Testis (tissue), 2 donors: ENCODE measurements at regions not wholly inside any gene's neighbourhood (a gene's known extent, or its start where the extent isn't known, plus 50 kb on each side); places are given as distances from the start of the nearest gene placed in this dataset.

ENCODE experiments used
- DNase-seq: peaks from one replicate; pipeline ENCODE4 v3.0.0-alpha.2; 2019
- H3K27ac ChIP-seq, 2 donors: fragments of 200-600 bp; sonication (generic); one replicate each; pipeline ENCODE4 v1.5.1; 2019
- H3K27me3 ChIP-seq: fragments of 200-600 bp; sonication (generic); one replicate; pipeline ENCODE4 v1.5.1; 2019
- H3K36me3 ChIP-seq: fragments of 200-600 bp; sonication (generic); one replicate; pipeline ENCODE4 v1.5.1; 2017; ENCODE audit warnings: low read depth; ENCODE audit errors: missing control alignments
- H3K4me1 ChIP-seq: fragments of 200-600 bp; sonication (generic); one replicate; pipeline ENCODE4 v1.5.1; 2019
- H3K4me3 ChIP-seq, 2 donors: fragments of 200-600 bp; sonication (generic); one replicate each; pipeline ENCODE4 v1.5.1; 2017 to 2019
- H3K9me3 ChIP-seq: fragments of 200-600 bp; sonication (generic); one replicate; pipeline ENCODE4 v1.5.1; 2017
- POLR2A ChIP-seq: fragments of 450-650 bp; IDR thresholded peaks from one replicate; pipeline ENCODE4 v1.6.1; 2017; ENCODE audit warnings: antibody characterized with exemption, mild to moderate bottlenecking, moderate library complexity
- WGBS, 2 donors: methylation state at CpG; one replicate each; pipeline ENCODE4 v1.1.5; 2018; 5-methylcytosine and 5-hydroxymethylcytosine counted together
- intact Hi-C: fragments of 100-400 bp; cut with DNase I; formaldehyde crosslinking; loops from one replicate; pipeline ENCODE4 v1.15.1; 2023; ENCODE audit warnings: low total_unique reads
- TF ChIP-seq, protein P1 (sequence below), 3 experiments: fragments of 450-650 bp in 2 of 3; fragments of 200-600 bp in 1 of 3; sonication (generic) in 1 of 3; IDR thresholded peaks; one replicate each; pipeline ENCODE4 v1.5.1; 2016 to 2019; ENCODE audit warnings: antibody characterized with exemption in 3 of 3, mild to moderate bottlenecking in 2 of 3, moderate library complexity in 1 of 3

- TF ChIP-seq, protein P1, sequence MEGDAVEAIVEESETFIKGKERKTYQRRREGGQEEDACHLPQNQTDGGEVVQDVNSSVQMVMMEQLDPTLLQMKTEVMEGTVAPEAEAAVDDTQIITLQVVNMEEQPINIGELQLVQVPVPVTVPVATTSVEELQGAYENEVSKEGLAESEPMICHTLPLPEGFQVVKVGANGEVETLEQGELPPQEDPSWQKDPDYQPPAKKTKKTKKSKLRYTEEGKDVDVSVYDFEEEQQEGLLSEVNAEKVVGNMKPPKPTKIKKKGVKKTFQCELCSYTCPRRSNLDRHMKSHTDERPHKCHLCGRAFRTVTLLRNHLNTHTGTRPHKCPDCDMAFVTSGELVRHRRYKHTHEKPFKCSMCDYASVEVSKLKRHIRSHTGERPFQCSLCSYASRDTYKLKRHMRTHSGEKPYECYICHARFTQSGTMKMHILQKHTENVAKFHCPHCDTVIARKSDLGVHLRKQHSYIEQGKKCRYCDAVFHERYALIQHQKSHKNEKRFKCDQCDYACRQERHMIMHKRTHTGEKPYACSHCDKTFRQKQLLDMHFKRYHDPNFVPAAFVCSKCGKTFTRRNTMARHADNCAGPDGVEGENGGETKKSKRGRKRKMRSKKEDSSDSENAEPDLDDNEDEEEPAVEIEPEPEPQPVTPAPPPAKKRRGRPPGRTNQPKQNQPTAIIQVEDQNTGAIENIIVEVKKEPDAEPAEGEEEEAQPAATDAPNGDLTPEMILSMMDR (IDR thresholded peaks at IDR 0.05), result no peak
- no peak for TF ChIP-seq POLR2A
- no peak overlapping the region for H3K4me3 ChIP-seq
- no peaks in the 10 kb centered on the region for H3K36me3 ChIP-seq
- intact Hi-C loops, result no loop called here
- no peaks in the 10 kb centered on the region for H3K4me1 ChIP-seq
- no peak for DNase-seq
- H3K27me3 ChIP-seq, result no peaks in the 10 kb centered on the region
- WGBS, 2 donors, result 88 to 89% methylated on average over 1 of the region's 1 CpG
- no peak overlapping the region for H3K27ac ChIP-seq
- no peaks in the 10 kb centered on the region for H3K9me3 ChIP-seq
Observed at GRCh38 chr1:215487466-215487865, 79.6 kb upstream of the KCTD3 start.

DNA sequence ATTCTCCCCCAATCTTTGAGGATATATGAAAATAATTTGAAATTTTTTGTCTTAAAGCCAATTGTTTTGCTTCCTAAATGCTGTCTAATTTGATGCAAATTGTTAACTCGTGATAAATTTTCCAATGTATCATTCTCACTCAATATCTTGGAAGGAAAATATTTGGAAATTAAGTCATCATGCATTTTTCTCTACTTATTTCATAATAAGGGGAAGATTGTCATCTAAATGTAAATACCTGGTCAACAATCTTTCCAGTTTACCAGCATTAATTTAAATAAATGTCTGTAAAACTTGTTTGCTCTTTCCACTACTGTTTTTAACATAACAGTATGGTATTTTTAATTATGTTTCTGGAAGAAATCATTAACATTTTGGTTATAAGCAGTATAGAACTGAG, 78.3 kb upstream of the KCTD3 start:
- intact Hi-C loops, result no loop called here
- H3K27ac ChIP-seq, result no peak overlapping the region
- H3K36me3 ChIP-seq, result no peaks in the 10 kb centered on the region
- no peak overlapping the region for H3K4me3 ChIP-seq
- WGBS, 2 donors, result 84 to 92% methylated on average over 1 of the region's 1 CpG
- no peaks in the 10 kb centered on the region for H3K27me3 ChIP-seq
- TF ChIP-seq, protein P1 (IDR thresholded peaks at IDR 0.05), result no peak
- no peak for TF ChIP-seq POLR2A
- DNase-seq, result no peak
- H3K9me3 ChIP-seq, result no peaks in the 10 kb centered on the region
- no peaks in the 10 kb centered on the region for H3K4me1 ChIP-seq

GRCh38 chr1:215489771-215490565, 77.1 kb upstream of the KCTD3 start:
- WGBS, 2 donors, result 68 to 78% methylated on average over 3 of the region's 3 CpGs
- no peak for DNase-seq
- Histone ChIP-seq H3K4me3 (no peak overlapping the region), H3K9me3 (no peaks in the 10 kb centered on the region), H3K27ac (no peak overlapping the region), H3K36me3 (no peaks in the 10 kb centered on the region), H3K4me1 (no peaks in the 10 kb centered on the region), H3K27me3 (no peaks in the 10 kb centered on the region)
- TF ChIP-seq, protein P1 (IDR thresholded peaks at IDR 0.05), result no peak
- TF ChIP-seq POLR2A, result no peak
- intact Hi-C loops, result no loop called here

DNA sequence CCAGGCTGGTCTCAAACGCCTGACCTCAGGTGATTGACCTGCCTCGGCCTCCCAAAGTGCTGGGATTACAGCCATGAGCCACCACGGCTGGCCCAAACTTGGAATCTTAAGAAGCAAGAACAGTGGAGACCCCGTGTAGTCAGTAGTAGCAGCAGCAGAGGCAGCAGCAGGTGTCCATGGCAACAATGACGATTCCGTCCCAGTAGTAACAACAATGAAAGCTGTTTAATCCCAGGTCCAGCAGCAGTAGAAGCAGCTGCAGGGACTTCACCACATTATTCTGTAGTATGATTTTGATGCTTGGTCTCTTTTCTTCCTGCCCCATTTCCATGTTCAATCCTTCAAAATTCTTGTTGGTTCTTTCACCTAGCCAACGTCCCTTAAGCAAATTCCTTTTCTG, 69.6 kb upstream of the KCTD3 start:
- TF ChIP-seq, protein P1 (IDR thresholded peaks at IDR 0.05), result no peak
- no peaks in the 10 kb centered on the region for H3K36me3 ChIP-seq
- intact Hi-C loops, result no loop called here
- H3K4me3 ChIP-seq, result no peak overlapping the region
- H3K4me1 ChIP-seq, result no peaks in the 10 kb centered on the region
- WGBS, 2 donors, result 64 to 70% methylated on average over 7 of the region's 7 CpGs
- no peaks in the 10 kb centered on the region for H3K9me3 ChIP-seq
- no peak overlapping the region for H3K27ac ChIP-seq
- no peaks in the 10 kb centered on the region for H3K27me3 ChIP-seq
- DNase-seq, result peak; percentile 15

DNA sequence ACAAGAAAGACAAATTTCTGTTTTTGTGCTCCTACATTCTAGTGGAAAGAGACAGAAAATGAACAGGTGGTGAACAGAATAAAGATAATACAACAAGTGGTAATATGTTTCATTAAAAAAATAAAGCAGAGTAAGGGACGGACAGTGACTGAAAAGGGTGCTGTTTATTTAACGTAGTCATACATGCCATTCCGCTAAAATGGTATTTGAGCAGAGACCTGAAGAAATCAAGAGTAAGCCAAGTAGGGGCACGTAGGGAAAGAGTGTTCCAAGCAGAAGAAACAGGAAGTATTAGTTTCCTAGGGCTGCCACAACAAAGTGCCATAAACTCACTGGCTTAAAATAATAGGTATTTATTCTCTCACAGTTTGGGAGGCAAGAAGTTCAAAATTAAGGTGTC, 65.6 kb upstream of the KCTD3 start:
- Histone ChIP-seq H3K27me3 (no peaks in the 10 kb centered on the region), H3K4me3 (no peak overlapping the region), H3K9me3 (no peaks in the 10 kb centered on the region), H3K36me3 (no peaks in the 10 kb centered on the region), H3K27ac (no peak overlapping the region), H3K4me1 (no peaks in the 10 kb centered on the region)
- intact Hi-C loops, result no loop called here
- TF ChIP-seq POLR2A, result no peak
- TF ChIP-seq, protein P1 (IDR thresholded peaks at IDR 0.05), result no peak
- DNase-seq, result no peak
- 86 to 89% methylated on average over 4 of the region's 4 CpGs for WGBS, 2 donors
